ENCODE measurements at regions not wholly inside any gene's neighbourhood (a gene's known extent, or its start where the extent isn't known, plus 50 kb on each side); places are given as distances from the start of the nearest gene placed in this dataset.

- Histone ChIP-seq H3K36me3 (ENCODE audit: control insufficient read depth in 1 of 2, insufficient read depth in 2 of 2, low read length in 2 of 2) (no peaks in the 10 kb centered on the region), H3K4me3 (ENCODE audit: low read depth in 1 of 2, low read length in 2 of 2) (no peak overlapping the region), H3K4me1 (ENCODE audit: control insufficient read depth in 1 of 2, insufficient read depth in 2 of 2, low read length in 2 of 2) (no peaks in the 10 kb centered on the region), H3K27me3 (ENCODE audit: low read depth, low read length) (no peaks in the 10 kb centered on the region), H3K9me3 (ENCODE audit: control insufficient read depth in 1 of 2, low read length in 2 of 2) (peaks cover 0 to 2% of the 10 kb centered on the region in 2 donors), H3K27ac (ENCODE audit: low read length) (no peak overlapping the region)
These were observed 71.0 kb downstream of the SEM1 start for GRCh38 chr7:96638669-96639068.

DNA sequence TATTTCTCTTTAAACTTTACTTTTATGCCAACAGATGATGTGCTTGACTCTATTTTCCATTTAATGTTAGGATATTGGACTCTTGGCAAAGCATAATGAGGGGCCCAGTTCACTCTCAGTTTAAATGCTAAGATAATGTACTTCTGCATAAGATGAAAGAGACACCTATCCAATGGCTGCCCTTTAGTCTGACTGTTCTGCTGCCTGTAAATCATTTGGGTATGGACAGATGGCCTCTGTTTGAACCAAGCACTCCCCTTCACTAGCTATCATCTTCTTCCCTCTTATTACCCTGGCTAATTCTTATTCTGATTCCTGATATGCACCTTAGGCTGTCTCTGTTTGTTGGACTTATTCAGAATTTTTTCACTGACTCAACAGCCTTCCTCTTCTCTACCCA, 72.1 kb downstream of the SEM1 start:
- H3K27me3 ChIP-seq (ENCODE audit: low read depth, low read length), result no peaks in the 10 kb centered on the region
- no peak overlapping the region for H3K27ac ChIP-seq (ENCODE audit: low read length)
- H3K36me3 ChIP-seq (ENCODE audit: control insufficient read depth in 1 of 2, insufficient read depth in 2 of 2, low read length in 2 of 2), result no peaks in the 10 kb centered on the region
- H3K4me1 ChIP-seq (ENCODE audit: control insufficient read depth in 1 of 2, insufficient read depth in 2 of 2, low read length in 2 of 2), result no peaks in the 10 kb centered on the region
- no peak overlapping the region for H3K4me3 ChIP-seq (ENCODE audit: low read depth in 1 of 2, low read length in 2 of 2)
- no peaks in the 10 kb centered on the region for H3K9me3 ChIP-seq (ENCODE audit: control insufficient read depth in 1 of 2, low read length in 2 of 2)

DNA sequence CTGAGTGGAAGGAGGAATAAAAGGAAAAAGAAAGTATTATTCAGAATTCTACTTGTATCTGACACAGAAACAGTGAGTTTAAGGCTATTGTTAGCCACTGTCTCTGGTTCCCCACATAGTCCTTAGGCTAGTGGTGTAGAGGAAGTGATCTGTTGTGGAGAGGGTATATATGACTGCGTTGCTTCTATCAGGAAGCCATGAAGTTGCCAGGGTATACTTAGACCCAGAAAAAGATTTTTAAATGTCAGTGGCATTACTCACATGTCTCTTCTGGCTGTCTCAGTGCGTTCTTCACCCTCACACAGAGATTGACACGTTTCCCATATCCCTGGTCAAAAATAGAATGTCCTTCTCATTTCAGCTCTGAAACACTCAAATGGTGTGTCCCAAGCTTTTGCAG, 72.7 kb downstream of the SEM1 start:
- Histone ChIP-seq H3K9me3 (ENCODE audit: control insufficient read depth in 1 of 2, low read length in 2 of 2) (no peaks in the 10 kb centered on the region), H3K27me3 (ENCODE audit: low read depth, low read length) (no peaks in the 10 kb centered on the region), H3K4me1 (ENCODE audit: control insufficient read depth in 1 of 2, insufficient read depth in 2 of 2, low read length in 2 of 2) (no peaks in the 10 kb centered on the region), H3K36me3 (ENCODE audit: control insufficient read depth in 1 of 2, insufficient read depth in 2 of 2, low read length in 2 of 2) (no peaks in the 10 kb centered on the region), H3K27ac (ENCODE audit: low read length) (no peak overlapping the region), H3K4me3 (ENCODE audit: low read depth in 1 of 2, low read length in 2 of 2) (no peak overlapping the region)

- Histone ChIP-seq H3K4me1 (ENCODE audit: control insufficient read depth in 1 of 2, insufficient read depth in 2 of 2, low read length in 2 of 2) (no peaks in the 10 kb centered on the region), H3K36me3 (ENCODE audit: control insufficient read depth in 1 of 2, insufficient read depth in 2 of 2, low read length in 2 of 2) (no peaks in the 10 kb centered on the region), H3K9me3 (ENCODE audit: control insufficient read depth in 1 of 2, low read length in 2 of 2) (no peaks in the 10 kb centered on the region), H3K27me3 (ENCODE audit: low read depth, low read length) (no peaks in the 10 kb centered on the region), H3K27ac (ENCODE audit: low read length) (no peak overlapping the region), H3K4me3 (ENCODE audit: low read depth in 1 of 2, low read length in 2 of 2) (no peak overlapping the region)
These were observed 73.2 kb downstream of the SEM1 start for GRCh38 chr7:96636342-96636860.

- Histone ChIP-seq H3K27ac (ENCODE audit: low read length) (no peak overlapping the region), H3K36me3 (ENCODE audit: control insufficient read depth in 1 of 2, insufficient read depth in 2 of 2, low read length in 2 of 2) (no peaks in the 10 kb centered on the region), H3K4me1 (ENCODE audit: control insufficient read depth in 1 of 2, insufficient read depth in 2 of 2, low read length in 2 of 2) (no peaks in the 10 kb centered on the region), H3K4me3 (ENCODE audit: low read depth in 1 of 2, low read length in 2 of 2) (no peak overlapping the region), H3K9me3 (ENCODE audit: control insufficient read depth in 1 of 2, low read length in 2 of 2) (peaks cover 0 to 2% of the 10 kb centered on the region in 2 donors), H3K27me3 (ENCODE audit: low read depth, low read length) (no peaks in the 10 kb centered on the region)
These were observed 79.8 kb downstream of the SEM1 start for GRCh38 chr7:96629884-96630283.

DNA sequence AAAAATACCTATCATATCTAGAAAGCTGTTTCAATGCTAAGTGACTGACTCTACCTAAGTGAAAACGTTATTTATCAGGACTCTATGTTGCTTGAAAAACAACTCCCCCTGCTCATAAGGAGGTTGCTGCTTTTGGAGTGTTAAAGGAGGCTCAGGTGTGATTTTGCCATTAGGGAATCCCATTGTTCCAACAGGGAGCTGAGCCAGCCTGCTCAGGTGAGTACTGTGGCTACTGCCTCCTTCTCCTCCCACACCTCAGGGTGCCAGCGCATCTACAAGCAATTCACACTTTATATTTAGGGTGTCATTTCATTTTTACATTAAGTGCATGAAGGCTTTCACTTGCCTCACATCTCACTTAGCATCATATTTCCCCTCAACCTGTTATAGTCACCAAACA, 84.7 kb downstream of the SEM1 start:
- H3K36me3 ChIP-seq (ENCODE audit: control insufficient read depth in 1 of 2, insufficient read depth in 2 of 2, low read length in 2 of 2), result peaks cover 0 to 9% of the 10 kb centered on the region in 2 donors
- no peak overlapping the region for H3K4me3 ChIP-seq (ENCODE audit: low read depth in 1 of 2, low read length in 2 of 2)
- no peak overlapping the region for H3K27ac ChIP-seq (ENCODE audit: low read length)
- H3K4me1 ChIP-seq (ENCODE audit: control insufficient read depth in 1 of 2, insufficient read depth in 2 of 2, low read length in 2 of 2), result no peaks in the 10 kb centered on the region
- no peaks in the 10 kb centered on the region for H3K27me3 ChIP-seq (ENCODE audit: low read depth, low read length)
- H3K9me3 ChIP-seq (ENCODE audit: control insufficient read depth in 1 of 2, low read length in 2 of 2), result peaks cover 0 to 11% of the 10 kb centered on the region in 2 donors

DNA sequence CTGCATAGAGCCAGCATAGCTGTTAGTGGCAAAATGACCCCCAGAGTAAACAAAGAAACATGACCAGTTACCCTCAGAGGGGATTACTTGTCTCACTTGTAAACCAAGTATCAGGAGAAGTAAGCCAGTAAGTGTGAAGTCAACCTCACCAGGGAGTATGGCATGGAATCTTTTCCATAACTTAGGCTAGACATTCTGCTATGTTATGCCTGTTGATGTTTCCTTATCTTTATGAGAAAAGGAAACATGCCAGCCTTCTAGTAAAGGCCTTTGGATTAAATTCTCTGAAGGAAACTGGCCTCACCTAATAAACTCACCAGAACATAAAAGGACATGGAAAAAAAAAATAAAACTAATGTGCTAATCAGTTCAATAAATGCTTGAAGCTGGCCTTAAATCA, 87.7 kb downstream of the SEM1 start:
- Histone ChIP-seq H3K9me3 (ENCODE audit: control insufficient read depth in 1 of 2, low read length in 2 of 2) (peaks cover 0 to 20% of the 10 kb centered on the region in 2 donors), H3K36me3 (ENCODE audit: control insufficient read depth in 1 of 2, insufficient read depth in 2 of 2, low read length in 2 of 2) (peaks cover 0 to 13% of the 10 kb centered on the region in 2 donors), H3K4me1 (ENCODE audit: control insufficient read depth in 1 of 2, insufficient read depth in 2 of 2, low read length in 2 of 2) (no peaks in the 10 kb centered on the region), H3K27me3 (ENCODE audit: low read depth, low read length) (no peaks in the 10 kb centered on the region), H3K4me3 (ENCODE audit: low read depth in 1 of 2, low read length in 2 of 2) (no peak overlapping the region), H3K27ac (ENCODE audit: low read length) (no peak overlapping the region)

- H3K4me3 ChIP-seq (ENCODE audit: low read depth in 1 of 2, low read length in 2 of 2), result no peak overlapping the region
- H3K36me3 ChIP-seq (ENCODE audit: control insufficient read depth in 1 of 2, insufficient read depth in 2 of 2, low read length in 2 of 2), result no peaks in the 10 kb centered on the region
- no peaks in the 10 kb centered on the region for H3K27me3 ChIP-seq (ENCODE audit: low read depth, low read length)
- H3K4me1 ChIP-seq (ENCODE audit: control insufficient read depth in 1 of 2, insufficient read depth in 2 of 2, low read length in 2 of 2), result no peaks in the 10 kb centered on the region
- peaks cover 0 to 19% of the 10 kb centered on the region in 2 donors for H3K9me3 ChIP-seq (ENCODE audit: control insufficient read depth in 1 of 2, low read length in 2 of 2)
- no peak overlapping the region for H3K27ac ChIP-seq (ENCODE audit: low read length)
These were observed 95.3 kb downstream of the SEM1 start for GRCh38 chr7:96614154-96614867.

GRCh38 chr7:96612034-96612433, 97.6 kb downstream of the SEM1 start:
- Histone ChIP-seq H3K27ac (ENCODE audit: low read length) (no peak overlapping the region), H3K4me1 (ENCODE audit: control insufficient read depth in 1 of 2, insufficient read depth in 2 of 2, low read length in 2 of 2) (no peaks in the 10 kb centered on the region), H3K9me3 (ENCODE audit: control insufficient read depth in 1 of 2, low read length in 2 of 2) (peaks cover 0 to 17% of the 10 kb centered on the region in 2 donors), H3K27me3 (ENCODE audit: low read depth, low read length) (no peaks in the 10 kb centered on the region), H3K36me3 (ENCODE audit: control insufficient read depth in 1 of 2, insufficient read depth in 2 of 2, low read length in 2 of 2) (no peaks in the 10 kb centered on the region), H3K4me3 (ENCODE audit: low read depth in 1 of 2, low read length in 2 of 2) (no peak overlapping the region)

- no peaks in the 10 kb centered on the region for H3K36me3 ChIP-seq (ENCODE audit: control insufficient read depth in 1 of 2, insufficient read depth in 2 of 2, low read length in 2 of 2)
- no peaks in the 10 kb centered on the region for H3K4me1 ChIP-seq (ENCODE audit: control insufficient read depth in 1 of 2, insufficient read depth in 2 of 2, low read length in 2 of 2)
- H3K9me3 ChIP-seq (ENCODE audit: control insufficient read depth in 1 of 2, low read length in 2 of 2), result no peaks in the 10 kb centered on the region
- H3K4me3 ChIP-seq (ENCODE audit: low read depth in 1 of 2, low read length in 2 of 2), result no peak overlapping the region
- H3K27me3 ChIP-seq (ENCODE audit: low read depth, low read length), result no peaks in the 10 kb centered on the region
- no peak overlapping the region for H3K27ac ChIP-seq (ENCODE audit: low read length)
These were observed 104.5 kb downstream of the SEM1 start for GRCh38 chr7:96605045-96605716.

GRCh38 chr7:96599288-96599936, 110.2 kb downstream of the SEM1 start:
- Histone ChIP-seq H3K27ac (ENCODE audit: low read length) (no peak overlapping the region), H3K4me3 (ENCODE audit: low read depth in 1 of 2, low read length in 2 of 2) (no peak overlapping the region), H3K9me3 (ENCODE audit: control insufficient read depth in 1 of 2, low read length in 2 of 2) (no peaks in the 10 kb centered on the region), H3K4me1 (ENCODE audit: control insufficient read depth in 1 of 2, insufficient read depth in 2 of 2, low read length in 2 of 2) (no peaks in the 10 kb centered on the region), H3K27me3 (ENCODE audit: low read depth, low read length) (no peaks in the 10 kb centered on the region), H3K36me3 (ENCODE audit: control insufficient read depth in 1 of 2, insufficient read depth in 2 of 2, low read length in 2 of 2) (no peaks in the 10 kb centered on the region)

All from muscle layer of duodenum (tissue), 2 donors.